ENCODE measurements at regions not wholly inside any gene's neighbourhood (a gene's known extent, or its start where the extent isn't known, plus 50 kb on each side); places are given as distances from the start of the nearest gene placed in this dataset.

DNA sequence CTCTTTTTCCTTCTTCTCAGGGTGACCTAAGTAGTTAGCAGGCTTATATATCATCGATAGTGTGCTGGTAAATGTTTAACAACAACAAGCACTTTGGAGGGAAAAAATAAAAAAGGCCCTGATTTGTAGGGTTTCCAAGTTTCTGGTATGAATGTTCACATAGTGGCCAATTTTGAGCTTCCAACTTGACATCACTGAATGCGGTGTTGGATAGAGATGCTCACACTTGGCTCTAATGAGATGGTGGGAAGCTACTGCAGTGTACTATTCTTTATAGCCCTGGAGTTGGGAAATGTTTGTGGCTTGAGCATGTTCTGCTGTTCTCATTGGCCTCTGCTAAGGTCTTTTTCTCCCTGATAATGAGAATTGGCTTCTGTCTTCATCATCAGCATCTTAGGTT lies 875.3 kb downstream of the PCDH7 start:
- intact Hi-C loops (cut with DNase I; ENCODE audit: low total_unique reads) = no loop called here
- Histone ChIP-seq H3K9me3 (no peaks in the 10 kb centered on the region), H3K4me3 (no peak overlapping the region), H3K4me1 (no peaks in the 10 kb centered on the region), H3K27me3 (no peaks in the 10 kb centered on the region), H3K27ac (no peak overlapping the region), H3K36me3 (ENCODE audit: low read depth, missing control alignments) (no peaks in the 10 kb centered on the region)
- DNase-seq = no peak
- 61 to 74% methylated on average over 2 of the region's 2 CpGs for WGBS, 2 donors
- TF ChIP-seq, protein P1, sequence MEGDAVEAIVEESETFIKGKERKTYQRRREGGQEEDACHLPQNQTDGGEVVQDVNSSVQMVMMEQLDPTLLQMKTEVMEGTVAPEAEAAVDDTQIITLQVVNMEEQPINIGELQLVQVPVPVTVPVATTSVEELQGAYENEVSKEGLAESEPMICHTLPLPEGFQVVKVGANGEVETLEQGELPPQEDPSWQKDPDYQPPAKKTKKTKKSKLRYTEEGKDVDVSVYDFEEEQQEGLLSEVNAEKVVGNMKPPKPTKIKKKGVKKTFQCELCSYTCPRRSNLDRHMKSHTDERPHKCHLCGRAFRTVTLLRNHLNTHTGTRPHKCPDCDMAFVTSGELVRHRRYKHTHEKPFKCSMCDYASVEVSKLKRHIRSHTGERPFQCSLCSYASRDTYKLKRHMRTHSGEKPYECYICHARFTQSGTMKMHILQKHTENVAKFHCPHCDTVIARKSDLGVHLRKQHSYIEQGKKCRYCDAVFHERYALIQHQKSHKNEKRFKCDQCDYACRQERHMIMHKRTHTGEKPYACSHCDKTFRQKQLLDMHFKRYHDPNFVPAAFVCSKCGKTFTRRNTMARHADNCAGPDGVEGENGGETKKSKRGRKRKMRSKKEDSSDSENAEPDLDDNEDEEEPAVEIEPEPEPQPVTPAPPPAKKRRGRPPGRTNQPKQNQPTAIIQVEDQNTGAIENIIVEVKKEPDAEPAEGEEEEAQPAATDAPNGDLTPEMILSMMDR (IDR thresholded peaks at IDR 0.05) = no peak
- no peak for TF ChIP-seq POLR2A (IDR thresholded peaks at IDR 0.05)

DNA sequence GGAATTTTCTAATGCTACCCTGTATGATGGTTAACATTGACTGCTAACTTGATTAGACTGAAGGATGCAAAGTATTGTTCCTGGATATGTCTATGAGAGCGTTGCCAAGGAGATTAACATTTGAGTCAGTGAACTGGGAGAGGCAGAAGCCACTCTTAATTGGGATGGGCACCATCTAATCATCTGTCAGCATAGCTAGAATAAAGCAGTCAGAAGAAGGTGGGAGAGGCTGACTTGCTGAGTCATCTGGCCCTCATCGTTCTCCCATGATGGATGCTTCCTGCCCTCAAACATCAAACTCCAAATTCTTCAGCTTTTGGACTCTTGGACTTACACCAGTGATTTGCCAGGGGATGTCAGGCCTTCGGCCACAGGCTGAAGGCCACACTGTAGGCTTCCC lies 878.5 kb downstream of the PCDH7 start:
- Histone ChIP-seq H3K4me3 (no peak overlapping the region), H3K27ac (no peak overlapping the region), H3K4me1 (no peaks in the 10 kb centered on the region), H3K9me3 (no peaks in the 10 kb centered on the region), H3K27me3 (no peaks in the 10 kb centered on the region), H3K36me3 (ENCODE audit: low read depth, missing control alignments) (no peaks in the 10 kb centered on the region)
- 79 to 90% methylated on average over 3 of the region's 3 CpGs for WGBS, 2 donors
- no peak for DNase-seq
- no peak for TF ChIP-seq POLR2A (IDR thresholded peaks at IDR 0.05)
- TF ChIP-seq, protein P1 (IDR thresholded peaks at IDR 0.05) = no peak
- intact Hi-C loops (cut with DNase I; ENCODE audit: low total_unique reads) = no loop called here

DNA sequence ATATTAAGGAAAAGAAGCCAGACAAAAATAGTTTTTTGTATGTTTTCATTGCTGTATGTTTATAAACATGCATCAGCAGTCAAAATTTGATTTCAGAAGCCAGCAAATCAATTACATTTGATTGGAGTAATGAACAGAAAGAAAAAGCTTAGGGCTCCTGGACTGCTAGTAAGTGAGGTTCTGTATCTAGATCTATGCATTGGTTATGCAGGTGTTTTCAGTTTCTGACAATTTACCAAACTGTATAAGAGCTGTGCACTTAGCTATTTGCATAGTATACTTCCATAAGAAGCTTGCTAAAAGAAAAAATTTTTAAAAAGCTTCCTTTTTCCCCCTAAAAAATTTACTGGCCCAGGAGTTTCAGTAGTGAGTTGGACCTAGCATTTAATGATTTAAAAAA lies 881.6 kb downstream of the PCDH7 start:
- H3K36me3 ChIP-seq (ENCODE audit: low read depth, missing control alignments) = no peaks in the 10 kb centered on the region
- no peak overlapping the region for H3K4me3 ChIP-seq
- no peaks in the 10 kb centered on the region for H3K4me1 ChIP-seq
- H3K27me3 ChIP-seq = no peaks in the 10 kb centered on the region
- no peak overlapping the region for H3K27ac ChIP-seq
- TF ChIP-seq, protein P1 (IDR thresholded peaks at IDR 0.05) = no peak
- no peak for TF ChIP-seq POLR2A (IDR thresholded peaks at IDR 0.05)
- intact Hi-C loops (cut with DNase I; ENCODE audit: low total_unique reads) = no loop called here
- no peak for DNase-seq
- no peaks in the 10 kb centered on the region for H3K9me3 ChIP-seq

DNA sequence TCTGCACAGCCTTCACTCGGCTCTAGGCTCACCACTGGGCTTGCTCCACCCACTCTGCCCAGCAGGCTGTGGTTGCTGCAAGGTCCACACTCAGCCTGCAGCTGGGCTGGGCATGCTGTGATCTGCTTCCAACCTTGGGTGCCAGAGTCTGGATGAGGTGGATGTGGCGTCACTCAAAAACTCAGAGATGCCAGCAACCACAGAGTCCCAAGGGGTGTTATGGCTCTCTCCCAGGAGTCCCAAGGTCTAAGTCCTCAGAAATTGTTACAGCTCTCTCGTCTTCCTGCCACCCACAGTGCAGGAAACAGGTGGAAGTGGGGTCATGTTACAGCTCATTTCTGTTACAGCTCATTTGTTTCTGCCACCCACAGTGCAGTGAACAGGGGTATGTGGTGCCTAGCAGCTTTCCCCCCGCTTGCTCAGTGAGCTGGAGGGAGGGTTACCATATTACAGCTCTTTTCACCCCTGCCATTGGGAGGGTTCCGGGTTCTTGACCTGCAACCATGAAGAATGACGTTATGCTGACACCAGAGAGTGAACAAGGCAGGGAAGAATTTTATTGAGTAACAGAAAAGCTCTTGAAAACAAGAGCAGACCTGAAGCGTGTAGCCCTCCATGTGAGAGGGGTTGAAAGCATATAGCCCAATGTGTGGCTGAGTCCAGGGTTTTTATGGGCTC lies 893.9 kb downstream of the PCDH7 start:
- no peak for DNase-seq
- H3K4me3 ChIP-seq = no peak overlapping the region
- intact Hi-C loops (cut with DNase I; ENCODE audit: low total_unique reads) = no loop called here

More for the DNA sequence above, 893.9 kb downstream of the PCDH7 start:
- H3K27ac ChIP-seq = no peak overlapping the region
- no peaks in the 10 kb centered on the region for H3K4me1 ChIP-seq
- H3K9me3 ChIP-seq = no peaks in the 10 kb centered on the region
- H3K36me3 ChIP-seq (ENCODE audit: low read depth, missing control alignments) = no peaks in the 10 kb centered on the region
- TF ChIP-seq POLR2A (IDR thresholded peaks at IDR 0.05) = no peak
- TF ChIP-seq, protein P1 (IDR thresholded peaks at IDR 0.05) = no peak
- WGBS, 2 donors = 75 to 77% methylated on average over 4 to 7 of the region's 7 CpGs
- H3K27me3 ChIP-seq = no peaks in the 10 kb centered on the region
